GM12891 (cell line): ENCODE measurements at regions not wholly inside any gene's neighbourhood (a gene's known extent, or its start where the extent isn't known, plus 50 kb on each side); places are given as distances from the start of the nearest gene placed in this dataset.
"Not testable (repeated sequence)": the region's sequence is repeated elsewhere in the genome, so short reads cannot be mapped to it uniquely, and the experiment has no call there.

Experiments used
- DNase-seq: peaks from one replicate; pipeline ENCODE4 v3.0.0; 2011; ENCODE audit warnings: low spot score; ENCODE audit not compliant: insufficient read length
- FAIRE-seq: peaks from 2 replicates; lab custom pipeline; 2011; peaks lifted over from hg19 to GRCh38; lab: Jason Lieb, UNC
- PAX5 ChIP-seq: IDR thresholded peaks from 2 replicates; pipeline ENCODE4 v1.6.1; 2011; ENCODE audit warnings: low read length, moderate library complexity, mild to moderate bottlenecking; ENCODE audit not compliant: insufficient read depth, severe bottlenecking
- POLR2A ChIP-seq: IDR thresholded peaks from 2 replicates; pipeline ENCODE4 v1.6.1; 2011; ENCODE audit warnings: low read depth, low read length, control low read depth
- POLR2AphosphoS5 ChIP-seq: IDR thresholded peaks from 2 replicates; pipeline ENCODE4 v1.6.1; 2011; ENCODE audit warnings: low read depth, low read length, control low read depth
- POU2F2 ChIP-seq: IDR thresholded peaks from 2 replicates; pipeline ENCODE4 v1.6.1; 2011; ENCODE audit warnings: low read depth, mild to moderate bottlenecking, control low read depth, low read length, moderate library complexity
- SPI1 ChIP-seq: IDR thresholded peaks from 2 replicates; pipeline ENCODE4 v1.6.1; 2011; ENCODE audit warnings: low read depth, low read length, control low read depth
- TAF1 ChIP-seq: IDR thresholded peaks from 2 replicates; pipeline ENCODE4 v1.6.1; 2011; ENCODE audit warnings: low read depth, low read length, control low read depth

- TF ChIP-seq POLR2AphosphoS5, result no peak
- TF ChIP-seq POU2F2, result no peak
- no peak for TF ChIP-seq TAF1
- TF ChIP-seq POLR2A, result no peak
- no peak for TF ChIP-seq PAX5
- TF ChIP-seq SPI1, result no peak
- FAIRE-seq (no peak), DNase-seq (no peak)
Observed at GRCh38 chr4:173991814-173992213, 291.7 kb downstream of the FBXO8 start.

- TF ChIP-seq TAF1, result no peak
- no peak for TF ChIP-seq POLR2A
- no peak for TF ChIP-seq SPI1
- no peak for TF ChIP-seq POU2F2
- TF ChIP-seq POLR2AphosphoS5, result no peak
- no peak for TF ChIP-seq PAX5
- DNase-seq, result no peak
- FAIRE-seq, result no peak
Observed at GRCh38 chr4:173991316-173991715, 292.2 kb downstream of the FBXO8 start.

- DNase-seq (no peak), FAIRE-seq (no peak)
Observed at GRCh38 chr4:173990869-173991210, 292.6 kb downstream of the FBXO8 start.

GRCh38 chr4:173990126-173990868 is 293.2 kb downstream of the FBXO8 start:
- TF ChIP-seq PAX5 (no peak), POU2F2 (no peak), TAF1 (no peak), POLR2AphosphoS5 (no peak), SPI1 (no peak), POLR2A (no peak)
- DNase-seq (no peak), FAIRE-seq (no peak)

More at GRCh38 chr4:173990869-173991210, 292.6 kb downstream of the FBXO8 start:
- TF ChIP-seq POU2F2, result no peak
- TF ChIP-seq POLR2A, result no peak
- TF ChIP-seq TAF1, result no peak
- no peak for TF ChIP-seq PAX5
- no peak for TF ChIP-seq SPI1
- TF ChIP-seq POLR2AphosphoS5, result no peak

DNA sequence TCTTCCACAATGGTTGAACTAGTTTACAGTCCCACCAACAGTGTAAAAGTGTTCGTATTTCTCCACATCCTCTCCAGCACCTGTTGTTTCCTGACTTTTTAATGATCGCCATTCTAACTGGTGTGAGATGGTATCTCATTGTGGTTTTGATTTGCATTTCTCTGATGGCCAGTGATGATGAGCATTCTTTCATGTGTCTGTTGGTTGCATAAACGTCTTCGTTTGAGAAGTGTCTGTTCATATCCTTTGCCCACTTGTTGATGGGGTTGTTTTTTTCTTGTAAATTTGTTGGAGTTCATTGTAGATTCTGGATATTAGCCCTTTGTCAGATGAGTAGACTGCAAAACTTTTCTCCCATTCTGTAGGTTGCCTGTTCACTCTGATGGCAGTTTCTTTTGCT is 319.9 kb downstream of the FBXO8 start:
- FAIRE-seq, result not testable (repeated sequence)

DNA sequence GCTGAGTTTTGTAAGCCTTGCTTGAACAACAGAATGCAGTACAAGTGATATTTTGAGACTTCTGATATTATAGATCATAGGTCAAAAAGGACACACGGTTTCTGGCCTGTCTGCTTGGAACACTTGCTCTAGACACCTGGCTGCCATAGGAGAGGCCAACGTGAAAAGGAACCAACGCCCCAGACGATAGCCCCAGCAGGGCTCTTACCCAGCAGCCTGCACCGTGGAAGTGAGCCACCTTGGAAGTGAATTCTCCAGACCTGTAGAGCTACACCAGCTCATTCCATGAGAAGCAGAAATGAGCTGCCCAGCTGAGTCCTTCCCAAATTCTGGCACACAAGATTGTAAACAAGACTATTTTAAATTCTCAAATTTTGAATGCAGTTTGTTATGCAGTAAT is 323.1 kb downstream of the FBXO8 start:
- TF ChIP-seq POU2F2 (no peak), SPI1 (no peak), PAX5 (no peak), POLR2A (no peak), POLR2AphosphoS5 (no peak), TAF1 (no peak)
- no peak for FAIRE-seq
- DNase-seq, result no peak

More for the DNA sequence above, 319.9 kb downstream of the FBXO8 start:
- not testable (repeated sequence) for DNase-seq

- no peak for FAIRE-seq
- no peak for DNase-seq
- TF ChIP-seq SPI1 (no peak), POLR2AphosphoS5 (no peak)
Observed at GRCh38 chr4:173958445-173958844, 325.0 kb downstream of the FBXO8 start.

DNA sequence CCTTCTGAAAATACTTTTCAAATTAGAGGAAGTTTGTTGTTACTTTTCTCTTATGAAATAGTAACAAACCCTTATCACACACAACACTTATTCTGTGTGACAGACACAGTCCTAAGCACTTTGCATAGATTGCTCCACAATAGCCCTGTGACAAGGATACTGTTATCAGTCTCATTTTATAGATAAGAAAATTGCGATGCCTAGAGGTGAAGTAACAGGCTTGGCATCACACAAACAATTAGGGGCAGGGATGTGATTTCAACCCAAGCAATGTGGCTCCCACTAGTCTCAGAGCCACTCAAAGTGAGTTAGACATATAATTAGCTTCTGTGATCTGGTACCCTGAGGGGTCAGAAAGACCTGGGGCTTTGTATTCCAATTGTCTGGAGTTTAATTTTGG is 339.9 kb downstream of the FBXO8 start:
- no peak for FAIRE-seq
- TF ChIP-seq PAX5, result no peak
- TF ChIP-seq POLR2AphosphoS5, result no peak
- no peak for TF ChIP-seq POLR2A
- TF ChIP-seq SPI1, result no peak
- no peak for TF ChIP-seq TAF1
- TF ChIP-seq POU2F2, result no peak
- DNase-seq, result no peak

GRCh38 chr4:173940146-173940545 is 343.3 kb downstream of the FBXO8 start:
- no peak for FAIRE-seq
- DNase-seq, result no peak

GRCh38 chr4:173937631-173938270 is 345.7 kb downstream of the FBXO8 start:
- DNase-seq (no peak), FAIRE-seq (no peak)
- TF ChIP-seq TAF1, result no peak
- TF ChIP-seq POU2F2, result no peak
- no peak for TF ChIP-seq POLR2A
- no peak for TF ChIP-seq POLR2AphosphoS5
- no peak for TF ChIP-seq PAX5
- TF ChIP-seq SPI1, result no peak

More at GRCh38 chr4:173940146-173940545, 343.3 kb downstream of the FBXO8 start:
- no peak for TF ChIP-seq POU2F2
- TF ChIP-seq SPI1, result no peak
- TF ChIP-seq TAF1, result no peak
- TF ChIP-seq POLR2AphosphoS5, result no peak
- no peak for TF ChIP-seq POLR2A
- no peak for TF ChIP-seq PAX5
